Suprapubic skin (tissue), 4 donors: ENCODE measurements at regions not wholly inside any gene's neighbourhood (a gene's known extent, or its start where the extent isn't known, plus 50 kb on each side); places are given as distances from the start of the nearest gene placed in this dataset.

Source experiments
- DNase-seq, 2 donors: peaks; one replicate each; pipeline ENCODE4 v3.0.0-alpha.2; 2019; ENCODE audit warnings: low spot score in 2 of 2
- H3K27ac ChIP-seq: fragments of 200-600 bp; sonication (generic); one replicate; pipeline ENCODE4 v1.5.1; 2019
- H3K27me3 ChIP-seq: fragments of 200-600 bp; sonication (generic); one replicate; pipeline ENCODE4 v1.5.1; 2019
- H3K36me3 ChIP-seq: fragments of 200-600 bp; sonication (generic); one replicate; pipeline ENCODE4 v1.5.1; 2019
- H3K4me1 ChIP-seq: fragments of 200-600 bp; sonication (generic); one replicate; pipeline ENCODE4 v1.5.1; 2019
- H3K4me3 ChIP-seq: fragments of 200-600 bp; sonication (generic); one replicate; pipeline ENCODE4 v1.5.1; 2019; ENCODE audit warnings: mild to moderate bottlenecking
- H3K9me3 ChIP-seq: fragments of 200-600 bp; sonication (generic); one replicate; pipeline ENCODE4 v1.5.1; 2019
- CTCF ChIP-seq, 2 donors: fragments of 200-600 bp in 1 of 2; fragments of 450-650 bp in 1 of 2; sonication (generic) in 1 of 2; IDR thresholded peaks; one replicate each; pipeline ENCODE4 v1.5.1; 2016 to 2019; ENCODE audit warnings: antibody characterized with exemption in 2 of 2, mild to moderate bottlenecking in 1 of 2, moderate library complexity in 1 of 2
- EP300 ChIP-seq: sonication (generic); formaldehyde crosslinking; IDR thresholded peaks from one replicate; pipeline ENCODE4 v1.6.1; 2017; ENCODE audit warnings: antibody characterized with exemption
- POLR2A ChIP-seq, 2 donors: fragments of 450-650 bp; IDR thresholded peaks; one replicate each; pipeline ENCODE4 v1.6.1; 2017; ENCODE audit warnings: antibody characterized with exemption in 2 of 2, mild to moderate bottlenecking in 2 of 2, moderate library complexity in 2 of 2
- POLR2AphosphoS5 ChIP-seq, 3 donors: sonication (generic); formaldehyde crosslinking; IDR thresholded peaks; one replicate each; pipeline ENCODE4 v1.6.1; 2017; ENCODE audit warnings: antibody characterized with exemption in 3 of 3
- whole genome bisulfite sequencing: methylation state at CpG from one replicate; pipeline ENCODE4 v1.1.5; 2018; 5-methylcytosine and 5-hydroxymethylcytosine counted together

DNA sequence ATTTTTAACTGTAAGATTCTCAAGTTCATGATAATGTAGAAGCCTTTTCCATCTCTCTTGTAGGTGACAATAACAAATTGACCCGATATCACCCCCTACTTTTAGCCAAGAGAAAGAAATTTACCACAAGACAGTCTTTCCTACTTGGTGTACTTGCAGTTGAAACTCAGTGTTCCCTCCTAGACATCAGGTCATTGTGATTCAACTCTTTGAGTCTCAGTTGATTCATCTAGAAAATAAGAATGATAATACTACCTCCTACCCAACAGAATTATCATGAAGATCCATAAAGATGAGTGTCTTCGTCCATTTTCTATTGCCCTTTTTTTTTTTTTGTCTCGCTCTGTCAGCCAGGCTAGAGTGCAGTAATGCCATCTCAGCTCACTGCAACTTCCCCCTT is 51.3 kb upstream of the TRERF1 start:
- 92% methylated on average over 3 of the region's 3 CpGs for WGBS
- TF ChIP-seq POLR2A (IDR thresholded peaks at IDR 0.05) (no peak), POLR2AphosphoS5 (IDR thresholded peaks at IDR 0.05) (no peak), CTCF (IDR thresholded peaks at IDR 0.05) (no peak), EP300 (no peak)
- DNase-seq: no peak
- Histone ChIP-seq H3K27ac (no peak overlapping the region), H3K36me3 (no peaks in the 10 kb centered on the region), H3K4me1 (no peaks in the 10 kb centered on the region), H3K27me3 (no peaks in the 10 kb centered on the region), H3K4me3 (no peak overlapping the region), H3K9me3 (no peaks in the 10 kb centered on the region)

GRCh38 chr6:42502127-42502526 is 50.4 kb upstream of the TRERF1 start:
- no peak overlapping the region for H3K4me3 ChIP-seq
- no peak for TF ChIP-seq POLR2AphosphoS5 (IDR thresholded peaks at IDR 0.05)
- TF ChIP-seq CTCF (IDR thresholded peaks at IDR 0.05): no peak
- no peak for TF ChIP-seq POLR2A (IDR thresholded peaks at IDR 0.05)
- TF ChIP-seq EP300: no peak
- no peaks in the 10 kb centered on the region for H3K27me3 ChIP-seq
- H3K9me3 ChIP-seq: no peaks in the 10 kb centered on the region
- H3K27ac ChIP-seq: no peak overlapping the region
- WGBS: 87% methylated on average over 1 of the region's 1 CpG
- H3K36me3 ChIP-seq: no peaks in the 10 kb centered on the region
- H3K4me1 ChIP-seq: no peaks in the 10 kb centered on the region
- no peak for DNase-seq
